ENCODE measurements at regions not wholly inside any gene's neighbourhood (a gene's known extent, or its start where the extent isn't known, plus 50 kb on each side); places are given as distances from the start of the nearest gene placed in this dataset.

GRCh38 chr5:169448826-169449225 is 134.7 kb upstream of the SPDL1 start:
- no peak for DNase-seq (ENCODE audit: low read depth in 2 of 2)

GRCh38 chr5:169445191-169445590 is 138.4 kb upstream of the SPDL1 start:
- DNase-seq (ENCODE audit: low read depth in 2 of 2): no peak

- DNase-seq (ENCODE audit: low read depth in 2 of 2): no peak
Measured at GRCh38 chr5:169442913-169443784, 140.4 kb upstream of the SPDL1 start.

GRCh38 chr5:169442403-169442874 is 141.1 kb upstream of the SPDL1 start:
- no peak for DNase-seq (ENCODE audit: low read depth in 2 of 2)

GRCh38 chr5:169440107-169440705 is 139.3 kb upstream of the SLIT3 start:
- no peak for DNase-seq (ENCODE audit: low read depth in 2 of 2)

GRCh38 chr5:169439362-169439761 is 138.4 kb upstream of the SLIT3 start:
- no peak for DNase-seq (ENCODE audit: low read depth in 2 of 2)

GRCh38 chr5:169435506-169436229 is 134.7 kb upstream of the SLIT3 start:
- DNase-seq (ENCODE audit: low read depth in 2 of 2): no peak

- DNase-seq (ENCODE audit: low read depth in 2 of 2): no peak
Measured at GRCh38 chr5:169433221-169433651, 132.3 kb upstream of the SLIT3 start.

GRCh38 chr5:169431386-169431785 is 130.4 kb upstream of the SLIT3 start:
- no peak for DNase-seq (ENCODE audit: low read depth in 2 of 2)

- DNase-seq (ENCODE audit: low read depth in 2 of 2): no peak
Measured at GRCh38 chr5:169430671-169431070, 129.7 kb upstream of the SLIT3 start.

- DNase-seq (ENCODE audit: low read depth in 2 of 2): no peak
Measured at GRCh38 chr5:169429044-169429443, 128.1 kb upstream of the SLIT3 start.

GRCh38 chr5:169426784-169427183 is 125.8 kb upstream of the SLIT3 start:
- no peak for DNase-seq (ENCODE audit: low read depth in 2 of 2)

GRCh38 chr5:169424670-169425378 is 123.9 kb upstream of the SLIT3 start:
- no peak for DNase-seq (ENCODE audit: low read depth in 2 of 2)

- no peak for DNase-seq (ENCODE audit: low read depth in 2 of 2)
Measured at GRCh38 chr5:169424279-169424655, 123.3 kb upstream of the SLIT3 start.

- DNase-seq (ENCODE audit: low read depth in 2 of 2): no peak
Measured at GRCh38 chr5:169423580-169424278, 122.8 kb upstream of the SLIT3 start.

GRCh38 chr5:169422087-169422486 is 121.1 kb upstream of the SLIT3 start:
- no peak for DNase-seq (ENCODE audit: low read depth in 2 of 2)

- no peak for DNase-seq (ENCODE audit: low read depth in 2 of 2)
Measured at GRCh38 chr5:169421677-169422076, 120.7 kb upstream of the SLIT3 start.

- no peak for DNase-seq (ENCODE audit: low read depth in 2 of 2)
Measured at GRCh38 chr5:169417676-169418075, 116.7 kb upstream of the SLIT3 start.

- DNase-seq (ENCODE audit: low read depth in 2 of 2): no peak
Measured at GRCh38 chr5:169416583-169417196, 115.8 kb upstream of the SLIT3 start.

- DNase-seq (ENCODE audit: low read depth in 2 of 2): no peak
Measured at GRCh38 chr5:169415948-169416347, 115.0 kb upstream of the SLIT3 start.

- DNase-seq (ENCODE audit: low read depth in 2 of 2): no peak
Measured at GRCh38 chr5:169415371-169415770, 114.4 kb upstream of the SLIT3 start.
